ENCODE measurements at regions not wholly inside any gene's neighbourhood (a gene's known extent, or its start where the extent isn't known, plus 50 kb on each side); places are given as distances from the start of the nearest gene placed in this dataset.
A peak's percentile ranks its signal among the peaks of the same experiment; 100 is the strongest.

DNA sequence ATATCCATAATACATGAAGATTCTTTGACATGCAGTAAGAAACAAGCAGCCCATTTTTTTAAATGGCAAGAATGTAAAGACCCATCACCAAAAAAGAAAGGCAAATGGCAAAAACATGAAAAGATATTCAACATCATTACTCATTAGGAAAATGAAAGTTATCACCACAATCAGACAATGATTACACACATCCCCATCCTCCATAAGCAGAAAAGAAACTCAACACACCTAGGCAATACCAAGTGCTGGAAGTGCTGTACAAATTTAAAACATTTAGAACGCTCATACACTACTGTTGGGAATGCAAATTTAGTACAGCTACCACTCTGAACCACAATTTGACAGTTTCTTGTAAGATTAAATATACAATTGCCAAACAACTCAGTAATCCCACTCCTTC is 466.7 kb downstream of the ACTL7B start:
- DNase-seq, result no peak
- Histone ChIP-seq H4K12ac (ENCODE audit: low read depth, low read length) (no peak overlapping the region), H3K9me3 (ENCODE audit: insufficient read depth, low read depth, low read length) (no peaks in the 10 kb centered on the region), H4K8ac (ENCODE audit: low read depth, low read length) (no peak overlapping the region), H3K27ac (ENCODE audit: low read depth, low read length) (no peak overlapping the region), H3K4me1 (ENCODE audit: control insufficient read depth in 1 of 2, insufficient read depth in 2 of 2, low read length in 2 of 2) (no peaks in the 10 kb centered on the region), H2BK12ac (ENCODE audit: low read length) (no peak overlapping the region), H3K4me3 (ENCODE audit: low read depth, low read length) (no peak overlapping the region), H2BK120ac (ENCODE audit: insufficient read depth, low read length, poor library complexity) (no peak overlapping the region), H4K91ac (ENCODE audit: low read depth, low read length) (no peak overlapping the region), H2AK5ac (ENCODE audit: low read length) (no peak overlapping the region), H3K79me1 (ENCODE audit: low read length) (no peaks in the 10 kb centered on the region), H2BK5ac (ENCODE audit: low read depth, low read length, poor library complexity) (no peak overlapping the region), H3K14ac (ENCODE audit: low read length) (no peak overlapping the region), H3K18ac (ENCODE audit: low read length) (no peak overlapping the region), H3K9ac (ENCODE audit: low read length) (no peak overlapping the region), H3K27me3 (ENCODE audit: insufficient read depth, low read length) (no peaks in the 10 kb centered on the region), H3K79me2 (ENCODE audit: control insufficient read depth, insufficient read depth, low read length, poor library complexity) (no peaks in the 10 kb centered on the region), H3K36me3 (ENCODE audit: control insufficient read depth in 1 of 2, insufficient read depth in 2 of 2, low read length in 2 of 2) (no peaks in the 10 kb centered on the region), H3K4me2 (ENCODE audit: low read length) (no peak overlapping the region), H3K23ac (ENCODE audit: low read length) (no peak overlapping the region), H3K4ac (ENCODE audit: low read depth, low read length) (no peak overlapping the region), H2AFZ (ENCODE audit: insufficient read depth, low read length, poor library complexity) (no peak overlapping the region)
- no CpG with 5 or more reads among the region's 1 CpG for WGBS (ENCODE audit: extremely low coverage, insufficient coverage, insufficient read length)

DNA sequence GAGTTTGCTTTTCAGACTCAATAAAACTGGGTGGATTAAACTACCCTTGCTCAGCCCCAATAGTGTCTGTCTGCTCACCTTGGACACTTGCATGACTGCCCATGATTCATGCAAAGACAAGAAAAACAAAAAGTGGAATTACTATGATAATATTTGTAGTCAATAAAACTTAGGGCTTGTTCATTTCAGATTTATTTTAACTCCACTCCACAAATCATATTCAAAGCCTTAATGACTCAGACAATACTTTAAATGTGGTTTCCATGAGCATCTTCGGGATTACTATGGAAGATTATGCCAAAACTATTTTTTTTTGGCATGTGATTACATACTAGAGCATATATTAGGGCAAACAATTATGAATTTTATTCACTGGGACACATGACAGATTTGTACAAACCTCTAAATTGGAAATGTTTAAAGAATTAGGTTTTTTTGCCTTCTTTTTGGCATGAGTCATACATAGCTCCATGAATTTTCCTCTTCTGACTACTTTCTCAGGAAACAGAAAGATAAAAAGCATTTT is 468.9 kb downstream of the ACTL7B start:
- Histone ChIP-seq H3K79me1 (ENCODE audit: low read length) (no peaks in the 10 kb centered on the region), H2AFZ (ENCODE audit: insufficient read depth, low read length, poor library complexity) (no peak overlapping the region), H3K36me3 (ENCODE audit: control insufficient read depth in 1 of 2, insufficient read depth in 2 of 2, low read length in 2 of 2) (no peaks in the 10 kb centered on the region), H3K9me3 (ENCODE audit: insufficient read depth, low read depth, low read length) (no peaks in the 10 kb centered on the region), H3K79me2 (ENCODE audit: control insufficient read depth, insufficient read depth, low read length, poor library complexity) (no peaks in the 10 kb centered on the region), H3K4me1 (ENCODE audit: control insufficient read depth in 1 of 2, insufficient read depth in 2 of 2, low read length in 2 of 2) (no peaks in the 10 kb centered on the region), H3K4ac (ENCODE audit: low read depth, low read length) (no peak overlapping the region), H3K4me3 (ENCODE audit: low read depth, low read length) (no peak overlapping the region), H3K4me2 (ENCODE audit: low read length) (no peak overlapping the region), H4K91ac (ENCODE audit: low read depth, low read length) (no peak overlapping the region), H3K18ac (ENCODE audit: low read length) (no peak overlapping the region), H3K23ac (ENCODE audit: low read length) (no peak overlapping the region), H3K9ac (ENCODE audit: low read length) (no peak overlapping the region), H2BK5ac (ENCODE audit: low read depth, low read length, poor library complexity) (no peak overlapping the region), H3K27ac (ENCODE audit: low read depth, low read length) (no peak overlapping the region), H3K27me3 (ENCODE audit: insufficient read depth, low read length) (no peaks in the 10 kb centered on the region), H2BK120ac (ENCODE audit: insufficient read depth, low read length, poor library complexity) (no peak overlapping the region), H4K8ac (ENCODE audit: low read depth, low read length) (no peak overlapping the region), H3K14ac (ENCODE audit: low read length) (no peak overlapping the region), H2BK12ac (ENCODE audit: low read length) (no peak overlapping the region), H2AK5ac (ENCODE audit: low read length) (no peak overlapping the region), H4K12ac (ENCODE audit: low read depth, low read length) (no peak overlapping the region)
- WGBS (ENCODE audit: extremely low coverage, insufficient coverage, insufficient read length), result no CpG with 5 or more reads among the region's 1 CpG
- DNase-seq, result peak in 1 of 2 donors; percentile 26

DNA sequence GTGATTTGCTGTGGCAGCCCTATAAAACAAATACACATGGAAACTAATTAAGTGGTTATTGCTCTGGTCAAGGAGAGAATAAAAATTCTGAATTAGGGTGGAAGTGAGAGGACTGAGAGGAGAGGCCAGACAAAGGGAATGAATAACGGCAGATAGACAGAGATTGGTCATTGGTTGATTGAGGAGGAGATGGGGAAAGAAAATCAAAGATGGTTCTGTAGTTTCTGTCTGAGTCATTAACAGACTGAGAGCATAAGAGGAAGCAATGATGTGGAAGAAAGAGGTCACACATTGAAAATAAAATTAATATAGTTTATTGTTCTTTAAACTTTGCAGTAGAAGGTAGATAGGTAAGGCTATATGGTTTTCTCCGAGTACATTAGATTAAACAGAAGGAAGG is 469.8 kb downstream of the ACTL7B start:
- DNase-seq, result no peak
- Histone ChIP-seq H3K36me3 (ENCODE audit: control insufficient read depth in 1 of 2, insufficient read depth in 2 of 2, low read length in 2 of 2) (no peaks in the 10 kb centered on the region), H4K8ac (ENCODE audit: low read depth, low read length) (no peak overlapping the region), H4K91ac (ENCODE audit: low read depth, low read length) (no peak overlapping the region), H2AFZ (ENCODE audit: insufficient read depth, low read length, poor library complexity) (no peak overlapping the region), H3K4ac (ENCODE audit: low read depth, low read length) (no peak overlapping the region), H3K9me3 (ENCODE audit: insufficient read depth, low read depth, low read length) (no peaks in the 10 kb centered on the region), H3K14ac (ENCODE audit: low read length) (no peak overlapping the region), H2AK5ac (ENCODE audit: low read length) (no peak overlapping the region), H3K9ac (ENCODE audit: low read length) (no peak overlapping the region), H3K4me2 (ENCODE audit: low read length) (no peak overlapping the region), H3K79me2 (ENCODE audit: control insufficient read depth, insufficient read depth, low read length, poor library complexity) (no peaks in the 10 kb centered on the region), H2BK5ac (ENCODE audit: low read depth, low read length, poor library complexity) (no peak overlapping the region), H2BK12ac (ENCODE audit: low read length) (no peak overlapping the region), H4K12ac (ENCODE audit: low read depth, low read length) (no peak overlapping the region), H3K79me1 (ENCODE audit: low read length) (no peaks in the 10 kb centered on the region), H3K4me1 (ENCODE audit: control insufficient read depth in 1 of 2, insufficient read depth in 2 of 2, low read length in 2 of 2) (no peaks in the 10 kb centered on the region), H3K18ac (ENCODE audit: low read length) (no peak overlapping the region), H2BK120ac (ENCODE audit: insufficient read depth, low read length, poor library complexity) (no peak overlapping the region), H3K4me3 (ENCODE audit: low read depth, low read length) (no peak overlapping the region), H3K27me3 (ENCODE audit: insufficient read depth, low read length) (no peaks in the 10 kb centered on the region), H3K27ac (ENCODE audit: low read depth, low read length) (no peak overlapping the region), H3K23ac (ENCODE audit: low read length) (no peak overlapping the region)
- WGBS (ENCODE audit: extremely low coverage, insufficient coverage, insufficient read length), result no CpG with 5 or more reads among the region's 2 CpGs

DNA sequence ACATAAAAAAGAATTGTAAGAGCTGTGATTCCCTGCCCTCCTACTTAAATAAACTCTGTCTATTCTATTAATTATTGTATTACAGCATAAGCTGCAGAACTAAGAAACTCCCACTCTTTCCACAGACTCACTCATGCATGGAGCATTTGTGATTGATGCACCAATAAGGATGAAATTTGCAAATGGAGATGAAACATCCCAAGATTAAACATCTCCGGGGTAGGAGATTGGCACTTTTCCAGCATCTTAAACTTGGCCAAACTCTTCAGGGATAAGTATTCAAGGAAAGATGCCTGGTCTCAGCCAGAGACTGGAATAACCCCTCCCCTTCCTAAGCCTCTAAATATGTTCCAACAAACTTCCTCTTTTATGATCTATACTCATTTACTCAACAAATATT is 472.0 kb downstream of the ACTL7B start:
- Histone ChIP-seq H2BK5ac (ENCODE audit: low read depth, low read length, poor library complexity) (no peak overlapping the region), H3K9me3 (ENCODE audit: insufficient read depth, low read depth, low read length) (no peaks in the 10 kb centered on the region), H3K9ac (ENCODE audit: low read length) (no peak overlapping the region), H4K12ac (ENCODE audit: low read depth, low read length) (no peak overlapping the region), H3K14ac (ENCODE audit: low read length) (no peak overlapping the region), H3K27ac (ENCODE audit: low read depth, low read length) (no peak overlapping the region), H3K4me1 (ENCODE audit: control insufficient read depth in 1 of 2, insufficient read depth in 2 of 2, low read length in 2 of 2) (no peaks in the 10 kb centered on the region), H2BK12ac (ENCODE audit: low read length) (no peak overlapping the region), H3K79me2 (ENCODE audit: control insufficient read depth, insufficient read depth, low read length, poor library complexity) (no peaks in the 10 kb centered on the region), H3K4me2 (ENCODE audit: low read length) (no peak overlapping the region), H3K18ac (ENCODE audit: low read length) (no peak overlapping the region), H3K4me3 (ENCODE audit: low read depth, low read length) (no peak overlapping the region), H2AFZ (ENCODE audit: insufficient read depth, low read length, poor library complexity) (no peak overlapping the region), H3K36me3 (ENCODE audit: control insufficient read depth in 1 of 2, insufficient read depth in 2 of 2, low read length in 2 of 2) (no peaks in the 10 kb centered on the region), H4K91ac (ENCODE audit: low read depth, low read length) (no peak overlapping the region), H3K23ac (ENCODE audit: low read length) (no peak overlapping the region), H4K8ac (ENCODE audit: low read depth, low read length) (no peak overlapping the region), H2BK120ac (ENCODE audit: insufficient read depth, low read length, poor library complexity) (no peak overlapping the region), H3K4ac (ENCODE audit: low read depth, low read length) (no peak overlapping the region), H3K27me3 (ENCODE audit: insufficient read depth, low read length) (no peaks in the 10 kb centered on the region), H3K79me1 (ENCODE audit: low read length) (no peaks in the 10 kb centered on the region), H2AK5ac (ENCODE audit: low read length) (no peak overlapping the region)
- no peak for DNase-seq
- no CpG with 5 or more reads among the region's 1 CpG for WGBS (ENCODE audit: extremely low coverage, insufficient coverage, insufficient read length)
